Ascending aorta (tissue), 2 donors: ENCODE measurements at regions not wholly inside any gene's neighbourhood (a gene's known extent, or its start where the extent isn't known, plus 50 kb on each side); places are given as distances from the start of the nearest gene placed in this dataset.

Experiments used
- DNase-seq, 2 donors: peaks; one replicate each; pipeline ENCODE4 v3.0.0-alpha.2; 2019; ENCODE audit warnings: low spot score in 2 of 2
- H3K27ac ChIP-seq, 2 donors: fragments of 200-600 bp; sonication (generic); one replicate each; pipeline ENCODE4 v1.5.1; 2016 to 2017; ENCODE audit warnings: mild to moderate bottlenecking in 1 of 2
- H3K27me3 ChIP-seq: fragments of 200-600 bp; sonication (generic); one replicate; pipeline ENCODE4 v1.5.1; 2017
- H3K36me3 ChIP-seq, 2 donors: fragments of 200-600 bp; sonication (generic); one replicate each; pipeline ENCODE4 v1.5.1; 2016
- H3K4me1 ChIP-seq, 2 donors: fragments of 200-600 bp; sonication (generic); one replicate each; pipeline ENCODE4 v1.5.1; 2016 to 2017; ENCODE audit warnings: mild to moderate bottlenecking in 1 of 2
- H3K4me3 ChIP-seq, 2 donors: fragments of 200-600 bp; sonication (generic); one replicate each; pipeline ENCODE4 v1.5.1; 2016 to 2017; ENCODE audit warnings: mild to moderate bottlenecking in 1 of 2
- H3K9me3 ChIP-seq, 2 donors: fragments of 200-600 bp; sonication (generic); one replicate each; pipeline ENCODE4 v1.5.1; 2016
- CTCF ChIP-seq, 3 experiments: fragments of 200-600 bp in 2 of 3; fragments of 450-650 bp in 1 of 3; sonication (generic) in 2 of 3; IDR thresholded peaks; one replicate each; pipeline ENCODE4 v1.5.1; 2016 to 2019; ENCODE audit warnings: antibody characterized with exemption in 3 of 3, mild to moderate bottlenecking in 1 of 3, moderate library complexity in 1 of 3
- intact Hi-C: fragments of 100-400 bp; cut with DNase I; formaldehyde crosslinking; loops from one replicate; pipeline ENCODE4 v1.15.1; 2023

- no peaks in the 10 kb centered on the region for H3K4me1 ChIP-seq
- intact Hi-C loops, result no loop called here
- no peak overlapping the region for H3K27ac ChIP-seq
- H3K27me3 ChIP-seq, result no peaks in the 10 kb centered on the region
- no peak for DNase-seq
- no peaks in the 10 kb centered on the region for H3K36me3 ChIP-seq
- TF ChIP-seq CTCF (IDR thresholded peaks at IDR 0.05), result no peak
- no peak overlapping the region for H3K4me3 ChIP-seq
- H3K9me3 ChIP-seq, result no peaks in the 10 kb centered on the region
These were observed 831.0 kb downstream of the NXPH1 start for GRCh38 chr7:9264395-9264794.

GRCh38 chr7:9280088-9280487 lies 846.7 kb downstream of the NXPH1 start:
- no peak for DNase-seq
- Histone ChIP-seq H3K9me3 (no peaks in the 10 kb centered on the region), H3K36me3 (no peaks in the 10 kb centered on the region), H3K27me3 (no peaks in the 10 kb centered on the region), H3K27ac (no peak overlapping the region), H3K4me3 (no peak overlapping the region), H3K4me1 (no peaks in the 10 kb centered on the region)
- intact Hi-C loops, result no loop called here
- no peak for TF ChIP-seq CTCF (IDR thresholded peaks at IDR 0.05)

GRCh38 chr7:9283246-9283645 lies 849.8 kb downstream of the NXPH1 start:
- intact Hi-C loops, result no loop called here
- no peaks in the 10 kb centered on the region for H3K27me3 ChIP-seq
- no peak for TF ChIP-seq CTCF (IDR thresholded peaks at IDR 0.05)

GRCh38 chr7:9302436-9302835 lies 869.0 kb downstream of the NXPH1 start:
- no peak overlapping the region for H3K27ac ChIP-seq
- H3K4me1 ChIP-seq, result no peaks in the 10 kb centered on the region
- no peaks in the 10 kb centered on the region for H3K36me3 ChIP-seq
- no peak overlapping the region for H3K4me3 ChIP-seq
- no peaks in the 10 kb centered on the region for H3K9me3 ChIP-seq
- H3K27me3 ChIP-seq, result no peaks in the 10 kb centered on the region
- intact Hi-C loops, result no loop called here
- no peak for DNase-seq
- no peak for TF ChIP-seq CTCF (IDR thresholded peaks at IDR 0.05)

More at GRCh38 chr7:9283246-9283645, 849.8 kb downstream of the NXPH1 start:
- no peak for DNase-seq
- no peak overlapping the region for H3K27ac ChIP-seq
- no peaks in the 10 kb centered on the region for H3K9me3 ChIP-seq
- no peak overlapping the region for H3K4me3 ChIP-seq
- H3K4me1 ChIP-seq, result no peaks in the 10 kb centered on the region
- H3K36me3 ChIP-seq, result no peaks in the 10 kb centered on the region

GRCh38 chr7:9307131-9307530 lies 873.7 kb downstream of the NXPH1 start:
- no peaks in the 10 kb centered on the region for H3K9me3 ChIP-seq
- H3K4me3 ChIP-seq, result no peak overlapping the region
- TF ChIP-seq CTCF (IDR thresholded peaks at IDR 0.05), result no peak
- no peak overlapping the region for H3K27ac ChIP-seq
- no peak for DNase-seq
- no peaks in the 10 kb centered on the region for H3K36me3 ChIP-seq
- intact Hi-C loops, result no loop called here
- no peaks in the 10 kb centered on the region for H3K4me1 ChIP-seq
- no peaks in the 10 kb centered on the region for H3K27me3 ChIP-seq

GRCh38 chr7:9324513-9324912 lies 891.1 kb downstream of the NXPH1 start:
- no peak for DNase-seq
- Histone ChIP-seq H3K36me3 (no peaks in the 10 kb centered on the region), H3K4me3 (no peak overlapping the region), H3K27ac (no peak overlapping the region), H3K9me3 (no peaks in the 10 kb centered on the region), H3K27me3 (no peaks in the 10 kb centered on the region), H3K4me1 (no peaks in the 10 kb centered on the region)
- intact Hi-C loops, result no loop called here
- no peak for TF ChIP-seq CTCF (IDR thresholded peaks at IDR 0.05)
